ENCODE measurements at regions not wholly inside any gene's neighbourhood (a gene's known extent, or its start where the extent isn't known, plus 50 kb on each side); places are given as distances from the start of the nearest gene placed in this dataset.

DNA sequence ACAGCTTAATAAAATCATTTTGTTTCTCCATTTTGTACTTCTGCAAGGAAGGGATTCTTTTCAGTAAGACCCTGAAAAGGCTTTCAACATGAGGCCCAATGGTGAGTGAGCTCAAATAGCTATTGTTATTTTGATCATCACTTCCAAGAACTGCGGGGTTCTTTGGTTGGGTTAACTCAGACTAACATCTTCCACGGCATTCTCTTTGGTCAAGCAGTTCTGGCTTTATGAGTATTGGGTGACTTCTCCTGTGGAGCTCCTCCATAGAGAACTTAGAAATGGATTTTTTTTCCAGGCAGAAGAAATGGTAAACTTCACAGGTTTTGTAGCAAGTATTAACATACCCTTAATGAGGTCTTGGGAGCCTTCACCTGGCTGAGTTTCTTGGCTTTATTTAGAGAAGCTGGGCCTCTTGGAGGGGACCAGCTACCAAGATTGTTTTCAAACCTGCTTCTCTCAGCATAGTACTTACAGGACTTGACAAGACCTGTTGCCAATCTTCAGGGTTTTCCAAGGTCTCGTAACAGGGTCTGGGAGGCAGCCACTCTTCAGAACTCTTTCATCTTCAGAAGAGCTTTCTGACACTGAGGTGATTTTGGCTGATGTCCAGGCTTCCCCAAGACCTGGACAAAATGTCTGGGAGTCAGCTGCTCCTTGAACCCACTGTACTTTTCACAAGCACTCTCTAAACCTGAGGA is 353.2 kb upstream of the ETAA1 start:
- H2AFZ ChIP-seq (ENCODE audit: low read depth, low read length) = no peak overlapping the region
- no peak overlapping the region for H2AK5ac ChIP-seq (ENCODE audit: low read length, severe bottlenecking)
- H3K9ac ChIP-seq (ENCODE audit: low read length) = no peak overlapping the region
- H3K79me1 ChIP-seq (replicated peaks; ENCODE audit: low read length, poor library complexity, severe bottlenecking) = no peaks in the 10 kb centered on the region
- no peak for DNase-seq
- H2BK12ac ChIP-seq (ENCODE audit: low read length in 2 of 2) = no peak overlapping the region
- no peaks in the 10 kb centered on the region for H3K36me3 ChIP-seq (ENCODE audit: control insufficient read depth in 1 of 2, insufficient read depth in 2 of 2, low read depth in 1 of 2, low read length in 2 of 2)
- no peak overlapping the region for H4K91ac ChIP-seq (ENCODE audit: low read length)
- WGBS = 94% methylated on average over 3 of the region's 3 CpGs
- peak overlapping the region; percentile 15 for H2BK15ac ChIP-seq (ENCODE audit: low read depth, poor library complexity, severe bottlenecking)
- no peak overlapping the region for H3K27ac ChIP-seq (ENCODE audit: low read length, poor library complexity, severe bottlenecking)
- H2BK120ac ChIP-seq (ENCODE audit: low read depth, low read length) = no peak overlapping the region
- H3K18ac ChIP-seq (ENCODE audit: low read depth in 1 of 2, low read length in 2 of 2) = no peak overlapping the region
- no peak overlapping the region for H3K4ac ChIP-seq (ENCODE audit: low read depth in 1 of 2, low read length in 2 of 2)
- H2BK5ac ChIP-seq (ENCODE audit: low read depth, low read length, poor library complexity, severe bottlenecking) = no peak overlapping the region
- no peaks in the 10 kb centered on the region for H3K9me3 ChIP-seq (ENCODE audit: control insufficient read depth, low read length)
- no peak overlapping the region for H3K4me3 ChIP-seq (ENCODE audit: insufficient read depth in 1 of 2, low read depth in 1 of 2, low read length in 2 of 2)
- peaks cover 0 to 10% of the 10 kb centered on the region in 2 experiments for H3K27me3 ChIP-seq (ENCODE audit: control insufficient read depth in 1 of 2, insufficient read depth in 1 of 2, low read length in 2 of 2)
- H3K14ac ChIP-seq (ENCODE audit: low read length in 2 of 2) = no peak overlapping the region
- H3K4me1 ChIP-seq (ENCODE audit: control insufficient read depth, insufficient read depth, low read depth, low read length) = no peaks in the 10 kb centered on the region
- no peak overlapping the region for H3K23ac ChIP-seq (ENCODE audit: low read length in 2 of 2)
- H3K4me2 ChIP-seq (ENCODE audit: low read length, poor library complexity, severe bottlenecking) = no peak overlapping the region
- H4K8ac ChIP-seq (ENCODE audit: low read length) = no peak overlapping the region

DNA sequence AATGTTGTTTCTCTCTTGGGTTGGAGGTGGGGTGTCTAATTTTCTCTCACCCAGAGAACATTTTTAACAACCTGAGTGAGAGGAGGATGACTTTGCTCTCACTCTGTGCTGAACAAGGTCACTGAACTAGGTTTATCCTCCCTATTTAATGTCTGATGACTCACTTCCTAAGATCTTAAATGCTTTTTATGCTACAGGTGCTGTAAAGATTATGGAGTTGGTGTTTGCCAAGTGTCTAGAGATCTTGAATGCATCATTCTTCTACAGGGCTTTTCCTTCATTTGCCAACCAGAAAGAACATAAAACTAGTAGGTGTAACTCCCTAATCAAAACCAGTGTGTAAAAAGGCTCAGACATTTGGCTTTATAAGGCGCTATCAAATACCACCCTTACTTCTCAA is 350.5 kb upstream of the ETAA1 start:
- Histone ChIP-seq H4K91ac (ENCODE audit: low read length) (no peak overlapping the region), H3K4me3 (ENCODE audit: insufficient read depth in 1 of 2, low read depth in 1 of 2, low read length in 2 of 2) (no peak overlapping the region), H3K9ac (ENCODE audit: low read length) (no peak overlapping the region), H2BK12ac (ENCODE audit: low read length in 2 of 2) (no peak overlapping the region), H3K4me2 (ENCODE audit: low read length, poor library complexity, severe bottlenecking) (no peak overlapping the region), H2AK5ac (ENCODE audit: low read length, severe bottlenecking) (no peak overlapping the region), H3K27me3 (ENCODE audit: control insufficient read depth in 1 of 2, insufficient read depth in 1 of 2, low read length in 2 of 2) (peaks cover 0 to 13% of the 10 kb centered on the region in 2 experiments), H2BK120ac (ENCODE audit: low read depth, low read length) (no peak overlapping the region), H3K14ac (ENCODE audit: low read length in 2 of 2) (no peak overlapping the region), H3K4me1 (ENCODE audit: control insufficient read depth, insufficient read depth, low read depth, low read length) (no peaks in the 10 kb centered on the region), H3K9me3 (ENCODE audit: control insufficient read depth, low read length) (no peaks in the 10 kb centered on the region), H3K79me1 (replicated peaks; ENCODE audit: low read length, poor library complexity, severe bottlenecking) (no peaks in the 10 kb centered on the region), H4K8ac (ENCODE audit: low read length) (no peak overlapping the region), H3K36me3 (ENCODE audit: control insufficient read depth in 1 of 2, insufficient read depth in 2 of 2, low read depth in 1 of 2, low read length in 2 of 2) (no peaks in the 10 kb centered on the region), H2BK15ac (ENCODE audit: low read depth, poor library complexity, severe bottlenecking) (no peak overlapping the region), H3K23ac (ENCODE audit: low read length in 2 of 2) (no peak overlapping the region), H3K18ac (ENCODE audit: low read depth in 1 of 2, low read length in 2 of 2) (no peak overlapping the region), H3K4ac (ENCODE audit: low read depth in 1 of 2, low read length in 2 of 2) (no peak overlapping the region), H3K27ac (ENCODE audit: low read length, poor library complexity, severe bottlenecking) (no peak overlapping the region), H2BK5ac (ENCODE audit: low read depth, low read length, poor library complexity, severe bottlenecking) (no peak overlapping the region), H2AFZ (ENCODE audit: low read depth, low read length) (no peak overlapping the region)
- WGBS = no CpG with 5 or more reads among the region's 1 CpG
- no peak for DNase-seq

DNA sequence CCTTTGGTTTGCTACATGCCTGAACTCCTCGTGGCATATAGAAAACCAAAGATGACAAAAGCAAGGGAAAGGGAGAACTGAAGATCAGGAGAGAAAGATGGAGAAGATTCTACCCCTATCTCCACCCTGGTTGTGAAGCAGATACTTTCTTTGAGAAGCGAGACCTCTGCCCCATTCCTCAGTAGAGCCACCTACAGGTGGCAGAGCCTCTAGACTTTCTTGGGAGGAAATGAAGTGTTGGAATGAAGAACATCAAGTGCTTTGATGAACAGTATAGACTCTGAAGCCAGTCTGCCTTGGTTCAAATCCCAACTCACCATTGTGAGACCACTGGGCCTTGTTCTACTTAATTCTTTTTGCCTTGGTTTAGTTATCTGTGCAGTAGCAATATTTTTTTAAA is 348.8 kb upstream of the ETAA1 start:
- DNase-seq = no peak
- no peak overlapping the region for H2BK12ac ChIP-seq (ENCODE audit: low read length in 2 of 2)
- no peak overlapping the region for H3K27ac ChIP-seq (ENCODE audit: low read length, poor library complexity, severe bottlenecking)
- no peak overlapping the region for H2BK15ac ChIP-seq (ENCODE audit: low read depth, poor library complexity, severe bottlenecking)
- H3K4ac ChIP-seq (ENCODE audit: low read depth in 1 of 2, low read length in 2 of 2) = no peak overlapping the region
- H3K4me3 ChIP-seq (ENCODE audit: insufficient read depth in 1 of 2, low read depth in 1 of 2, low read length in 2 of 2) = no peak overlapping the region
- H2AFZ ChIP-seq (ENCODE audit: low read depth, low read length) = no peak overlapping the region
- no peak overlapping the region for H3K23ac ChIP-seq (ENCODE audit: low read length in 2 of 2)
- WGBS = no CpG with 5 or more reads among the region's 2 CpGs
- H3K36me3 ChIP-seq (ENCODE audit: control insufficient read depth in 1 of 2, insufficient read depth in 2 of 2, low read depth in 1 of 2, low read length in 2 of 2) = no peaks in the 10 kb centered on the region
- H3K27me3 ChIP-seq (ENCODE audit: control insufficient read depth in 1 of 2, insufficient read depth in 1 of 2, low read length in 2 of 2) = peaks cover 0 to 13% of the 10 kb centered on the region in 2 experiments
- no peak overlapping the region for H3K4me2 ChIP-seq (ENCODE audit: low read length, poor library complexity, severe bottlenecking)
- no peak overlapping the region for H3K9ac ChIP-seq (ENCODE audit: low read length)
- H4K8ac ChIP-seq (ENCODE audit: low read length) = no peak overlapping the region
- H3K9me3 ChIP-seq (ENCODE audit: control insufficient read depth, low read length) = no peaks in the 10 kb centered on the region
- no peak overlapping the region for H2AK5ac ChIP-seq (ENCODE audit: low read length, severe bottlenecking)
- H3K4me1 ChIP-seq (ENCODE audit: control insufficient read depth, insufficient read depth, low read depth, low read length) = no peaks in the 10 kb centered on the region
- H2BK120ac ChIP-seq (ENCODE audit: low read depth, low read length) = peak overlapping the region; percentile 54
- H4K91ac ChIP-seq (ENCODE audit: low read length) = no peak overlapping the region
- no peaks in the 10 kb centered on the region for H3K79me1 ChIP-seq (replicated peaks; ENCODE audit: low read length, poor library complexity, severe bottlenecking)
- H3K18ac ChIP-seq (ENCODE audit: low read depth in 1 of 2, low read length in 2 of 2) = no peak overlapping the region
- no peak overlapping the region for H3K14ac ChIP-seq (ENCODE audit: low read length in 2 of 2)
- H2BK5ac ChIP-seq (ENCODE audit: low read depth, low read length, poor library complexity, severe bottlenecking) = no peak overlapping the region

DNA sequence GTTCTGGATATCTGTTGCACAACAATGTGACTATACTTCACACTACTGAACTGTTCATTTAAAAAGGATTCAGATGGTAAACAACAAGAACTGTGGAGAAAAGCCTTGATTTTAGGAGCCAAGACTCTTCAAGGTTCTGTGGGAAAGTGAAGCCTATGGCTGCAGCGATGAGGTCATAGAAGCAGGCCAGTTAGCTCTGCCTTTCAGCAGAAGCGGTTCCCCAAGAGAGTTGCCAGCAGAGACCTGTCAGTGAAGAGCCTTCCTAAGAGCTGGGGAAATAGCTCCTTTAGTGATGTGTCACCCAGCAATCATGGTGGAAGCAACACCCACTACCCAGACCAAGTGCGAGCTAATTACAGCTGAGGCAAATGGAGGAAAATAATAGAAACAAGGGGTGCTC is 346.5 kb upstream of the ETAA1 start:
- WGBS = 52% methylated on average over 2 of the region's 3 CpGs

More for the DNA sequence above, 346.5 kb upstream of the ETAA1 start:
- no peak overlapping the region for H2BK120ac ChIP-seq (ENCODE audit: low read depth, low read length)
- H3K4ac ChIP-seq (ENCODE audit: low read depth in 1 of 2, low read length in 2 of 2) = no peak overlapping the region
- no peak overlapping the region for H3K4me2 ChIP-seq (ENCODE audit: low read length, poor library complexity, severe bottlenecking)
- H2BK12ac ChIP-seq (ENCODE audit: low read length in 2 of 2) = peak overlapping the region in 1 of 2 experiments; percentile 33
- no peak overlapping the region for H3K9ac ChIP-seq (ENCODE audit: low read length)
- H3K4me1 ChIP-seq (ENCODE audit: control insufficient read depth, insufficient read depth, low read depth, low read length) = no peaks in the 10 kb centered on the region
- no peak overlapping the region for H2AFZ ChIP-seq (ENCODE audit: low read depth, low read length)
- no peak overlapping the region for H3K18ac ChIP-seq (ENCODE audit: low read depth in 1 of 2, low read length in 2 of 2)
- no peak overlapping the region for H2AK5ac ChIP-seq (ENCODE audit: low read length, severe bottlenecking)
- no peak overlapping the region for H2BK15ac ChIP-seq (ENCODE audit: low read depth, poor library complexity, severe bottlenecking)
- H2BK5ac ChIP-seq (ENCODE audit: low read depth, low read length, poor library complexity, severe bottlenecking) = no peak overlapping the region
- no peak overlapping the region for H4K8ac ChIP-seq (ENCODE audit: low read length)
- no peaks in the 10 kb centered on the region for H3K79me1 ChIP-seq (replicated peaks; ENCODE audit: low read length, poor library complexity, severe bottlenecking)
- DNase-seq = peak; percentile 79
- H3K36me3 ChIP-seq (ENCODE audit: control insufficient read depth in 1 of 2, insufficient read depth in 2 of 2, low read depth in 1 of 2, low read length in 2 of 2) = no peaks in the 10 kb centered on the region
- H3K14ac ChIP-seq (ENCODE audit: low read length in 2 of 2) = no peak overlapping the region
- no peak overlapping the region for H4K91ac ChIP-seq (ENCODE audit: low read length)
- H3K27ac ChIP-seq (ENCODE audit: low read length, poor library complexity, severe bottlenecking) = no peak overlapping the region
- H3K9me3 ChIP-seq (ENCODE audit: control insufficient read depth, low read length) = no peaks in the 10 kb centered on the region
- H3K27me3 ChIP-seq (ENCODE audit: control insufficient read depth in 1 of 2, insufficient read depth in 1 of 2, low read length in 2 of 2) = peaks cover 0 to 6% of the 10 kb centered on the region in 2 experiments
- H3K23ac ChIP-seq (ENCODE audit: low read length in 2 of 2) = no peak overlapping the region
- no peak overlapping the region for H3K4me3 ChIP-seq (ENCODE audit: insufficient read depth in 1 of 2, low read depth in 1 of 2, low read length in 2 of 2)

Data from mesenchymal stem cell (in vitro differentiated cells and primary cell).